Gastroesophageal sphincter (tissue), 4 donors: ENCODE measurements at regions not wholly inside any gene's neighbourhood (a gene's known extent, or its start where the extent isn't known, plus 50 kb on each side); places are given as distances from the start of the nearest gene placed in this dataset.

ENCODE experiments used
- ATAC-seq: fragments of 150-250 bp; one replicate; pipeline ENCODE4 v1.9.1; 2016; ENCODE audit warnings: mild to moderate bottlenecking, moderate library complexity
- H3K27ac ChIP-seq, 4 donors: fragments of 200-600 bp; sonication (generic) in 3 of 4; 1 replicate in 3 of 4; 2 replicates in 1 of 4; pipeline ENCODE4 v1.5.1; 2016 to 2019
- H3K27me3 ChIP-seq: fragments of 200-600 bp; sonication (generic); one replicate; pipeline ENCODE4 v1.5.1; 2019
- H3K36me3 ChIP-seq, 2 donors: fragments of 200-600 bp; sonication (generic); one replicate each; pipeline ENCODE4 v1.5.1; 2019; ENCODE audit warnings: control low read depth in 1 of 2
- H3K4me1 ChIP-seq, 3 donors: fragments of 200-600 bp; sonication (generic); 1 replicate in 2 of 3; 2 replicates in 1 of 3; pipeline ENCODE4 v1.5.1; 2016 to 2019; ENCODE audit warnings: control low read depth in 2 of 3
- H3K4me3 ChIP-seq, 2 donors: fragments of 200-600 bp; sonication (generic); one replicate each; pipeline ENCODE4 v1.5.1; 2019; ENCODE audit warnings: mild to moderate bottlenecking in 1 of 2, moderate library complexity in 1 of 2
- H3K9me3 ChIP-seq, 3 donors: fragments of 200-600 bp; sonication (generic); one replicate each; pipeline ENCODE4 v1.5.1; 2017 to 2019; ENCODE audit warnings: control low read depth in 2 of 3
- CTCF ChIP-seq, 4 experiments: fragments of 200-600 bp in 2 of 4; fragments of 450-650 bp in 2 of 4; sonication (generic) in 1 of 4; IDR thresholded peaks; one replicate each; pipeline ENCODE4 v1.5.1; 2017 to 2019; ENCODE audit warnings: antibody characterized with exemption in 4 of 4, mild to moderate bottlenecking in 2 of 4, moderate library complexity in 2 of 4
- EP300 ChIP-seq: sonication (generic); formaldehyde crosslinking; IDR thresholded peaks from one replicate; pipeline ENCODE4 v1.6.1; 2017; ENCODE audit warnings: antibody characterized with exemption, mild to moderate bottlenecking
- POLR2A ChIP-seq, 2 donors: fragments of 450-650 bp; IDR thresholded peaks; one replicate each; pipeline ENCODE4 v1.6.1; 2017; ENCODE audit warnings: antibody characterized with exemption in 2 of 2, mild to moderate bottlenecking in 2 of 2, moderate library complexity in 1 of 2
- POLR2AphosphoS5 ChIP-seq: sonication (generic); formaldehyde crosslinking; IDR thresholded peaks from one replicate; pipeline ENCODE4 v1.6.1; 2017; ENCODE audit warnings: antibody characterized with exemption
- WGBS, 2 donors: methylation state at CpG; one replicate each; pipeline ENCODE4 v1.1.5; 2018; ENCODE audit warnings: low coverage in 1 of 2; 5-methylcytosine and 5-hydroxymethylcytosine counted together

DNA sequence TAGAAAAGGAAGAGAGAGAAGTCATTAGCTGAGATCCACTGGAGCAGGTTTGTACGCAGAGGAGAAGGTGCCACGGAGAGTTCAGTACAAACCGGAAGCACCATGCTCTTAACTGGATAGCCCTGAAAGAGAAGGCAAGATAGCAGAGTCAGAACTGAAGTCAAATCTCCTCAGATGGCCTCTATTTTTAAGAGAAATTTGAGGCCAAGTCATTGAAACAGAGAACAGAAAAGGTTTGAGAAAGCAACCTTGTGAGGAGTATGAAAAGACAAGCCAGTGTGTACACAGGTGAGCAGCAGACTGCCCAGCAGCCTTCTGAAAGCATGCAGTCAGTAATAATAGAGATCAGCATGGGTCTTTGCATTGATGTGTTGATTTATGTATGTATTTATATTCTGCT lies 66.1 kb upstream of the SPRED1 start:
- ATAC-seq, result no peak
- TF ChIP-seq EP300, result no peak
- Histone ChIP-seq H3K36me3 (no peaks in the 10 kb centered on the region), H3K9me3 (no peaks in the 10 kb centered on the region), H3K27me3 (no peaks in the 10 kb centered on the region), H3K4me3 (no peak overlapping the region), H3K27ac (no peak overlapping the region), H3K4me1 (no peaks in the 10 kb centered on the region)
- 96 to 100% methylated on average over 1 to 3 of the region's 3 CpGs for WGBS, 2 donors

GRCh38 chr15:38187630-38188313 lies 64.9 kb upstream of the SPRED1 start:
- ATAC-seq, result no peak
- no peaks in the 10 kb centered on the region for H3K27me3 ChIP-seq
- H3K27ac ChIP-seq, result no peak overlapping the region
- no peaks in the 10 kb centered on the region for H3K9me3 ChIP-seq
- H3K4me3 ChIP-seq, result no peak overlapping the region
- H3K36me3 ChIP-seq, result no peaks in the 10 kb centered on the region
- no peaks in the 10 kb centered on the region for H3K4me1 ChIP-seq
- TF ChIP-seq POLR2A (IDR thresholded peaks at IDR 0.05) (no peak), CTCF (IDR thresholded peaks at IDR 0.05) (no peak), EP300 (no peak), POLR2AphosphoS5 (no peak)
- 63 to 73% methylated on average over 7 of the region's 7 CpGs for WGBS, 2 donors

- Histone ChIP-seq H3K4me3 (no peak overlapping the region), H3K27me3 (no peaks in the 10 kb centered on the region), H3K4me1 (no peaks in the 10 kb centered on the region), H3K27ac (no peak overlapping the region), H3K36me3 (no peaks in the 10 kb centered on the region), H3K9me3 (no peaks in the 10 kb centered on the region)
- ATAC-seq, result no peak
- 68% methylated on average over 5 of the region's 5 CpGs for WGBS, 2 donors
- TF ChIP-seq EP300 (no peak), CTCF (IDR thresholded peaks at IDR 0.05) (no peak), POLR2A (IDR thresholded peaks at IDR 0.05) (no peak), POLR2AphosphoS5 (no peak)
These were observed 62.9 kb upstream of the SPRED1 start for GRCh38 chr15:38189671-38190295.

DNA sequence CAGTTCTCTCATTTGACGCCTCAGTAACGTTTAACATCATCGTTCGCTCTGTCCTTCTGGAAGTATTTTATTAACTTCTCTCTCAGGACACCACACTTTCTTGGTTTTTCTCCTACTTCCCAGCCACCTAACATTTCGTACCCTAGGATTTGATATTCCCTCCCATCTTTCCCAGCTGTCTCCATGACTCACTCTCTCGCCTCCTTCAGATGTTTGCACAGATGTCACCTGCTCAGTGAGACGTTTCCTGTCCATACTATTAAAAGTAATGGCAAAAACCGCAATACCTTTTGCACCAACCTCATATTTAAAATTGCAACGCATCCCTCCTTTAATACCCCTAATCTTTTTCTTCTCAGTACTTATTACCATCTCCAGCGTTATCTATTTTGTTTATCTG lies 62.1 kb upstream of the SPRED1 start:
- no peak for ATAC-seq
- H3K9me3 ChIP-seq, result no peaks in the 10 kb centered on the region
- no peak for TF ChIP-seq POLR2A (IDR thresholded peaks at IDR 0.05)
- no peak for TF ChIP-seq EP300
- no peak for TF ChIP-seq CTCF (IDR thresholded peaks at IDR 0.05)
- no peak for TF ChIP-seq POLR2AphosphoS5
- no peaks in the 10 kb centered on the region for H3K36me3 ChIP-seq
- no peak overlapping the region for H3K4me3 ChIP-seq
- H3K27ac ChIP-seq, result no peak overlapping the region
- 87 to 89% methylated on average over 9 to 10 of the region's 10 CpGs for WGBS, 2 donors
- no peaks in the 10 kb centered on the region for H3K27me3 ChIP-seq
- no peaks in the 10 kb centered on the region for H3K4me1 ChIP-seq

DNA sequence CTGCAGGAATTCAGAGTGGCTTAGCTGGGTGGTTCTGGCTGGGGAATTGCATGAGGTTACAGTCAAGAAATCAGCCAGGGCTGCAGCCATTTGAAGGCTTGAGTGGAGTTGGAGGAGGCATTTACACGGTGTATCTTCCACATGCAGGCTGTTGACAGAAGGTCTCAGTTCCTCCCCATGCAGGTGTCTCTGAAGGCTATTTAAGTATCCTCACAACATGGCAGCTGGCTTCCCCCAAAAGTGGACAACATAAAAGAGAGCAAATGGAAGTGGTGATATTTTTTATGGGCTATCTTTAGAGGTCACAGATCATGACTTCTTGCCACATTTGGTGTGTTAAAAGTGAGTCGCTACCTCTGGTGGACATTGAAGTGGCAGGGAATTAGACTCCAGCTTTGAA lies 60.1 kb upstream of the SPRED1 start:
- Histone ChIP-seq H3K27ac (no peak overlapping the region), H3K36me3 (no peaks in the 10 kb centered on the region), H3K4me1 (no peaks in the 10 kb centered on the region), H3K27me3 (no peaks in the 10 kb centered on the region), H3K9me3 (no peaks in the 10 kb centered on the region), H3K4me3 (no peak overlapping the region)
- WGBS, 2 donors, result 67 to 88% methylated on average over 1 to 2 of the region's 2 CpGs
- TF ChIP-seq EP300, result no peak
- TF ChIP-seq POLR2AphosphoS5, result no peak
- no peak for TF ChIP-seq POLR2A (IDR thresholded peaks at IDR 0.05)
- TF ChIP-seq CTCF (IDR thresholded peaks at IDR 0.05), result no peak
- ATAC-seq, result no peak
